CD4-positive, alpha-beta T cell treated with Interleukin-15 for 4 hours (primary cell): ENCODE measurements at regions not wholly inside any gene's neighbourhood (a gene's known extent, or its start where the extent isn't known, plus 50 kb on each side); places are given as distances from the start of the nearest gene placed in this dataset.
"Not testable (repeated sequence)": the region's sequence is repeated elsewhere in the genome, so short reads cannot be mapped to it uniquely, and the experiment has no call there.

Source experiments
- DNase-seq: peaks from one replicate; pipeline ENCODE4 v3.0.0-alpha.2; 2020; ENCODE audit warnings: low spot score

DNA sequence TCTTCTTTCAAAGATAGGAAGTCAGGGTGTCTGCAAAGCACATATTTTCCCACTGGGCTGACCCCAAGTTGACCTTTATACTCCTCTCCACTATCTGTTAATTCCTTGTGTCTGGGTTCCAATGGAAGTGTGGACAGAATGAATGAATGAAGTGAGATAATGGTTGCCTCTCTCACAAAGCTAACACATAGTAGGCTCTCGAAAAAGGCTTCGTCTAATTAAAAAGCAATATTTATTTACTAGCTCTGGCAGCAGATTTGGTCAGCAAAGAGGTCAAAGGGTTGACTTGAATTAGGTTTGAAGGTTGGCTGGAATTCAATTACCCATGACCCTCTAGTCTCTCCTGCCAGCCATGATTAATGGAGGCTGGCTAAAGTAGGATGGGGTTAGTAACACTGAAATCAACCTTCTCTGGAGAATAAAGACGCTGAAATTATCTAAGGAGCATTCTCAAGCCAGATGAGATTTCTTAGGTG is 280.3 kb upstream of the KLF3 start:
- no peak for DNase-seq

- DNase-seq, result no peak
These were observed 278.6 kb upstream of the KLF3 start for GRCh38 chr4:38385093-38386004.

- no peak for DNase-seq
These were observed 277.9 kb upstream of the KLF3 start for GRCh38 chr4:38386005-38386551.

DNA sequence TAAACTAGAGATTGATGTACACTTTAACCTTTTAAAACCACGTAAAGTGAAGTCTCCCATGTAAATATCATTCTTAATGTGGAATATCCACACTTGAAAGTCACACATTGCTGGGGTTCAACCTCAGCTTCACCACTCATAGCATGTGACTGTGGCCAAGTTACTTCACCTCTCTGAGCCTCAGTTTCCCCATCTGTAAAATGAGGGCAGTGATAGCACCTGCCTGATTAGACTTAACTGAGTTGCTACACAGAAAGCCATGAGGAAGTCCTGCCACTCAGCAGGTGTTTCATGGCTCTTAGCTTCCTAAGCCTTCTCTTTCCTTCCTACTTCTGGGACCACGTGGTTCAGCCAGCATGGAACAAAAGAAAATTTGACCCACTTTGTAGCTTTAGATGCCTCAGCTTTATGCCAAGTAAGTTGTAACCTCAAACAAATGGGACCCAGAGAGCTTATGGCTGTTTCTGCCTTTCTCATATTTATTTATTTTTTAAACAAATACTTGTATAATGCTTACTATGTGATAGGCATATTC is 277.3 kb upstream of the KLF3 start:
- DNase-seq, result no peak

DNA sequence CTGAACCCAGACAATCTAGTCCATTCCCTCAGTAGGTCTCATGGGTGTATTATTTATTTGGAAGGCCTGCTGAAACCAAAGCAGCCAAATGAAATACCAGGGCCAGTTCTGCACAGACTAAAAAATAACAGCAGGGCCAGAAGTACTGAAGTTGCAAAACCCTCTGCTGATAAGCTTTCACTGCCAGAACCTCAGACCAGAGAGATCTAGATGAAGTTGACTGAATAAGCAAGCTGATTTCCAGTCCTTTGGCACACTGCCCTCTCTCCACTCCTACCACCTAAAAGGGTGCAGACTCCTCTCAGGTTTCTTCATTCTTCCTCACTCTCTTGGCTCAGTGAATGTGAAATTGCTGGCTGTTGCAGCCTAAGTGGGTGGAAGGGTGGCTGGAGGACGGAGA is 276.7 kb upstream of the KLF3 start:
- DNase-seq, result no peak

DNA sequence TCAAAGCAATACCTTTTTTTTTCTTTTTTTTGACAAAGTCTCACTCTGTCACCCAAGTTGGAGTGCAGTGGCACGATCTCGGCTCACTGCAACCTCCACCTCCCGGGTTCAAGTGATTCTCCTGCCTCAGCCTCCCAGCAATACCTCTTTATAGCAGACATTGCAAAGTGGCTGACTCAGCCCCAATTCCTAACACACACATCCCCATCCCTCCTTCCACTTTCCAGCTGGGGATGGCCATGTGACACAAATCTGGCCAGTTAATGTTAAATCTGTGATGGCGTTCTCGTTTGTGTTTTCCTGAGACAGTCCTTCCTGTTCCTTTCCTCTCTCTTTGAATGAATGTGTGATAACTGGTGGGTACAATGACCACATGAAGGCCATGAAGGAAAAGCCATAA is 276.2 kb upstream of the KLF3 start:
- DNase-seq, result no peak

GRCh38 chr4:38388907-38389306 is 275.1 kb upstream of the KLF3 start:
- DNase-seq, result not testable (repeated sequence)

GRCh38 chr4:38390969-38391545 is 272.9 kb upstream of the KLF3 start:
- no peak for DNase-seq

DNA sequence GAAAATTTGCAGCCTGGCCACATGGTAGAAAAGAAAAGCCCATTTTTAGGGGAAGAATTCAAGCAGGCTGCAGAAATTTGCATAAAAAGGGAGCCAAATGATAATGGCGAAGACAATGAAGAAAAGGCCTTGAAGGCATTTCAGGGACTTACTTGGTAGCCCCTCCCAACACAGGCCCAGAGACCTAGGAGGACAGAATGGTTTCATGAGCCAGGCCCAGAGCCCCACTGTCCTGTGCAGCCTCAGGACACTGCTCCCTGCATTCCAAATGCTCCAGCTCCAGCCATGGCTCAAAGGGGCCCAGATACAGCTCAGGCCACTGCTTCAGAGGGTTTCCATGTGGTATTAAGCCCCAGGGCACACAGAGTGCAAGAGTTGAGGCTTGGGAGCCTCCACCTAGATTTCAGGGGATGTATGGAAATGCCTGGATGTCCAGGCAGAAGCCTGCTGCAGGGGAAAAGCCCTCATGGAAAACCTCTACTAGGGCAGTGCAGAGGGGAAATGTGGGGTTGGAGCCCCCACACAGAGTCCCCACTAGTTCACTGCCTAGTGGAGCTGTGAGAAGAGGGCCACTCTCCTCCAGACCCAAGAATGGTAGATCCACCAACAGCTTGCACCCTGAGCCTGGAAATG is 271.7 kb upstream of the KLF3 start:
- DNase-seq, result no peak

GRCh38 chr4:38396091-38396490 is 267.9 kb upstream of the KLF3 start:
- no peak for DNase-seq

- no peak for DNase-seq
These were observed 267.0 kb upstream of the KLF3 start for GRCh38 chr4:38396845-38397547.

GRCh38 chr4:38400946-38401345 is 263.1 kb upstream of the KLF3 start:
- no peak for DNase-seq

DNA sequence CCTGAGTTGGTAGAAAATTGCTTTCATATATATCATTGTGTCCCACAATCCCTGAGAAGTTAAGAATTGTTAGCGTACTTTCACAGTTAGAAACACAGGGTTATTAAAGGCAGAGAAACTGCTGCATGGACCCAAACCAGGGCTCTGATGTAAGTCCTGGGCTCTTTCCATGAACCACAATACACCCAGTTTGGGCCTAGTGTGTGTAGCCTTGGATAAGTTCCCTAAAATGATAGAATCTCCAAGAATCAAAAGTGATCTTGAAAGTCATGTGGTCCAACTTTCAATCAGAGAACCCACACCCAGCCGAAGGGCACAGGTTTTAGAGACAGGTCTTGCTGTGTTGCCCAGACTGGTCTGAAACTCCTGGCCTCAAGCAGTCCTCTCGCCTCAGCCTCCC is 257.8 kb upstream of the KLF3 start:
- no peak for DNase-seq

DNA sequence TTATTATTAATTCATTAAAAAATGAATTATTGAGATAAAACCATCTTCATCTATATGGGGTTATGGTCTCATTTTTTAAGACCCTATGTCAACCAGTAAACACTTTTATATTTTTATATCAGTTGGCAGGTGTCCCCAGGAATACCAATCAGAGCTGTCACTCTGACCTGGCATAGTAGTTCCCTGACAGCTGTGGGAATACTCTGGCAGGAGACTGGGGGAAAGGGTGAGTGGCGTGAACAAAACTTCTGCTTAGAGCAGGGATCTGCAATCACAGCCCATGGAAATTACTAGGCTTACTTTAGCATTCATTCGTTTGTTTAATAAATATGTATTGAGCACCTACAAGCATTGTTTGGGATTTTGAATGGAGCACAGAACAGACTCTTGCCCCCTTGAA is 254.1 kb upstream of the KLF3 start:
- DNase-seq, result no peak

DNA sequence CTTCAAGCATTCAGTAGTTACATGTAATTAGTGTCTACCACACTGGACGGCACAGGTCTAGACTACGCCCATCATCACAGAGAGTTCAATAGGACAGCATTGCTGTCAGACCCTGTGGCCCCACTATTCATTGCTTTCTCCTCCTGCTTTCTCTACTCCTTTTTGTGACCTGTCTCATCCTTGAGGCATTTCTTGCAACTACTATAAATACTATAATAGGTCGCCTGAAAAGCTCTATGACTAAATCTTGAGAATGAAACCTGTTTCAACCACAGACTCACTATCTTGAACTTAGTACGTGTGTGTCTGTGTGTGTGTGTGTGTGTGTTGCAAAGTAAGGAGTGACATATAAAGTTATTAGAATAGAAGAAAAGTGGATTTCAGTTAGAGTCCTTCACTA is 252.9 kb upstream of the KLF3 start:
- DNase-seq, result no peak

GRCh38 chr4:38411981-38412536 is 251.9 kb upstream of the KLF3 start:
- no peak for DNase-seq

DNA sequence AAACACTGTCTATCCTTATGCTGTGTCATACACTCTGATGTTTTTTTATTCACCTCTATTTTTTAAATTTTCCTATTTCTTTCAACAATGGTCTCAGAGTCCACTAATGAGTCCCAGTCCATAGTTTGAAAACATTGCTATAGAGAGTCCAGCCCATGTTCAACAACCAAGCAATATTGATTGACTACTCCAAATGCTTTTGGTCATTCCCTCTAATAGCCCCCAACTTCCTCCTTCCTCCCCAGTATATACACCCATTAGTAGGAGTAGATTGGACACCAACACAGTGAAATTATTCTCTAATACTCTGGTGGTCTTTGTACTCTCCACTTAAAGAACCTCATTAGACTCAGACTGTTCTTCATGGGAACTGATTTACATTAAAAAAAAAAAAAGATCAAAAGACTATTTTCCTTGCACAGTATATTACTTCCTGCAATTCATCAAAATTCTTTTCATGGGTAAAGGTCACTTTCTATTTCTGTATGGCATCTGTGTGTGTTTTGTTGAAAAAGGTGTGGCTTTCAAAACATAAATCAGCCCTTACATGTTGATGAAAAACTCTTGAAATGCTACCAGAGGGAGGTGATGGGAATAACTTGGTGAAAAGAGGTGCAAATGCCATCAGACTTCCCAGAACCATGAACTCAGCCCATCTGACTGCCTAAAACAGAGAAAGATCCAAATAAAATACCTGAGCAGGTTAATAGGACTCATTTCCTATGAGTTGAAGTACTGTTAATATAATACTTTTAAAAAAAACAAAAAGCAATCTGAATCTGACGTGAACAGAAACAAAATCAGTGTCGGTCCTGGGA is 250.3 kb upstream of the KLF3 start:
- no peak for DNase-seq

- no peak for DNase-seq
These were observed 249.6 kb upstream of the KLF3 start for GRCh38 chr4:38414410-38414809.

DNA sequence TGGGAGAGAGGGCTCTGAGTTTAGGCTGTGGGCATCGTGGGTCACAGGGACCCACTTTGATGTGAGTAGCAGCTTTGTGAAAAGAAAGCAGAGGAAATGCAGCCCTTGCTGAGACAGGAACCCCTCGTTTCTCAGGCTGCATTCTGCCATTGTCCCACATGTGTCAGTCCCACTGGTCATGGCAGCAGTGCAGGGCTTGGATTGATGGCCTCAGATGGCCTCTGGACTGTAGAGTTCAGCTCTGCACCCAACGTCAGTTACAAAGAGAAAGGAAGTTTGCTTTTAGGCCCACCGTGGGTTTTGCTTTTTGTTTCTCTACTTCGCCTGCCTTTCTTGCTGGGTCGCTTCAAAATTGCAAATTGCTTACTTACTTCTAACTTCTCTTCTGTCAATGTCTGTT is 248.3 kb upstream of the KLF3 start:
- no peak for DNase-seq

DNA sequence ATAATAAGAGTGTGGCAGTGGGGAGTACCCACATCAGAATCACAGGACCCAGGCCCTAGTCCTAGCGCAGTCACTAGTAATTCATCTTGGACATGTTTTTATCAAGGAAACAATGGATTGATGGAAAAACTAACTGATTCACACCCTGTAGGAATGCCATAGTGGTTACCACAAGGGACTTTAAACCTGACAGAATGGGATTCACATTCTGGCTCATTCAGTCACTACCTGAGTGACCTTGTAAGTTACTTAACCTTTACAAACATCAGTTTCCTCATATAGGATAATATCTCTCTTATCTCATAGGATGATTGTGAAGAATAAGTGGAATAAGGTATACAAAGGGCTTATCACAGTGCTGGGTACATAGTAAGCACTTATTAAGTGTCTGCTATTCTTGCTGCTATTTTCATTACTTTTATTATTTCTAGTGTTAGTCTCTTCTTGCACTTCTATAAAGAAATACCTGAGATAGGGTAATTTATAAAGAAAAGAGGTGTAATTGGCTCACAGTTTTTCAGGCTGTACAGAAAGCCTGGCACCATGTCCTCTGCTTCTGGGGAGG is 247.5 kb upstream of the KLF3 start:
- no peak for DNase-seq
